GM21576 (cell line): ENCODE measurements at regions not wholly inside any gene's neighbourhood (a gene's known extent, or its start where the extent isn't known, plus 50 kb on each side); places are given as distances from the start of the nearest gene placed in this dataset.

ENCODE experiments used
- ATAC-seq: cut with Tn5 transposase; IDR thresholded peaks from one replicate; pipeline ENCODE4 v1.9.1; 2021; ENCODE audit warnings: mild to moderate bottlenecking, moderate library complexity; ENCODE audit not compliant: unreplicated experiment

DNA sequence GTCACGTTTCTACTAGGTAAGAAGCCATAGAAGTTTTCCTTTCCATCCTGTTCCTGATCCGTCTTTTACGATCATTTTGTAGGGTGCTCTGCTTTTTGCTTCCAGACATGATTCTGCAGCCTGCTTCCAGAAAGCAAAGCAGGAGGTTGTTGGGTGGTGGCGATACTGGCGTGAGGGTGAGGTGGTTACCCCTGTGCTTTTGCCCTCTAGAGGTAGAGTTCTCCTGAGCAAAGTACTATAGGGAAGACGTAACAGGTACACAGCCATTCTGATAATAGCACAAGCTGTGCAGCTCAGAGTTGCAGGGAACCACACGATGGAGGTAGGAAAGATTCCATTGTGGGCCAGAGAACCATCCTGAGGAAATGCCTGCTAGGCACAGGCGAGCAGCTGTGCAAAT lies 186.0 kb downstream of the PAH start:
- ATAC-seq: no peak

DNA sequence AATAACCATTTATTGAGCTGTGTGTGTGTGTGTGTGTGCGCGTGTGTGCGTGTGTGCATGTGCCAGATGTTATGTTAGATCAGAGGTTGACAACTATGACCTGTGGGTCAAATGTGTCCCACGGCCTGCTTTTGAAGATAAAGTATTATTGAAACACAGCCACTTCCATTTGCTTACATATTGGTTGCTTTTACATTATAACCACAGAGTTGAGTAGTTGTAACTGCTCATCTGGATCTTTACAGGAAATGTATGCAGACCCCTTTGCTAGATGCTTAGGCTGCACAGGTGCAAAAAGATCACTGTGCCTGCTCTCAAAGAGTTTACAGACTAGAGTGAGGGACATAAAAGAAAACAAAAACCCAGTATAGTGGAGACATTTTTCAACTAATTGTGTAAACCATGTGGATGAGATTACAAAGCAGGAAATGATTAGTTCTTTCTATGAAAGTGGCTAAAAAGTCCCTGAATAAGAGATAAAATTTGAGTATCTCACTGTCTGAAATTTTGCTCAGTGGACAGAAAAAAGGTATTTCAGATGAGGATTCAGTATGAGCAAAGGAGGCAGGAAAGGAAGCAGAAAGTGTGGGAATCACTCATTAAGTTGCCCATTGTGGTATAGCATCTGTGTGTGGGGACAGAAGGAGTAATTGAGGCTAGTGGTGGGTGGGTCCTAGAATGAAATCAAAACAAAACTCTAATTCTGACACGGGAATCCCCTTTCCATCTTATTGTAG lies 188.4 kb downstream of the PAH start:
- peak; percentile 56 for ATAC-seq

DNA sequence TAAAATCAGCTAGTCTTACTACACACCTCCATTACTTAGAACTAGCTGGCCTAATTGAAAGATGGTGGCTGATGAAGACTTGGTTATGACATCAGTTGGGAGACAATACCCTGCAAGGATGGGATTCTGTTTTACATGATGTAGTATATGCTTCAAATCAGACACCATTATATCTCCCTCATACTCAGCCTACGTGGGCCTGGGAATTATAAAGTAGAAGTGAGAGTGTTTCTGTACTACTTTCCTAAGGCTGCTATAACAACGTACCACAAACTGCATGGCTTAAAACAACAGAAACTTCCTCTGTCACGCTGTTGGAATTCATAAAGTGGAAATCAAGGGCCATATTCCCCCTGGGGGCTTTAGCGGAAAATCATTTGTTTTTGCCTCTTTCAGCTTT lies 190.4 kb downstream of the PAH start:
- no peak for ATAC-seq

DNA sequence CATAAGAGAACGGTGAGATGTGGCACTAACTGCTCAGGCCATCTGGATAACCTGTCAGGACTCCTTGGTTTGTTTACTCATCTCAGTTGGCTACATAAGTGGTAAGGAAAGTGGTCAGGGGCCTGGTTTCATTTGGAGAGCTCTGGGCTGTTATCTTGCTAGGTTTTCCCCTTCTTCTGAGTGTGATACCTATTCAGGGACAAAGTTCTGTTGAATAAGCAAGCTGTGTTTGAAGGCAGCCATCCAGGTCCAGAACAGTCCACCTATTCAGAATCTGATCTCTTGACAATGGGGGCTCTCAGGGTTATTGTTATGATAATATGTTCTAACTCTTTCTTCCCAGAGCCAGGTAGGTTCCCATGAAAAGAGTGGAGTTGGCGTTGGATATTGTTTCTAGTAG lies 194.9 kb downstream of the PAH start:
- no peak for ATAC-seq

DNA sequence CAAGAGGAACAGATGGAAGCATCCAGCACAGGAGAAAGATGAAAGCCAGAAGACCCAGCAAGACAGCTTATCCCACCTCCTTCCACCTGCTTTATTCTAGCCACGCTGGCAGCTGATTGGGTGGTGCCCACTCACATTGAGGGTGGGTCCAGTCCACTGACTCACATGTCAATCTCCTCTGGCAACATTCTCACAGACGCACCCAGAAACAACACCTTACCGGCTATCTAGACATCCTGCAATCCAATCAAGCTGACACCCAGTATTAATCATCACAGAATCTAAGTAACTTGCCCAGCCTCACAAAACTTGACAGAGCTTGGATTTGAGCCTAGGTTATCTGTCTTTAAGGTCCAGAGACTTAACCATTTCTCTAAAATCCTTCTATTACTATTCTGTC lies 208.9 kb downstream of the PAH start:
- no peak for ATAC-seq

DNA sequence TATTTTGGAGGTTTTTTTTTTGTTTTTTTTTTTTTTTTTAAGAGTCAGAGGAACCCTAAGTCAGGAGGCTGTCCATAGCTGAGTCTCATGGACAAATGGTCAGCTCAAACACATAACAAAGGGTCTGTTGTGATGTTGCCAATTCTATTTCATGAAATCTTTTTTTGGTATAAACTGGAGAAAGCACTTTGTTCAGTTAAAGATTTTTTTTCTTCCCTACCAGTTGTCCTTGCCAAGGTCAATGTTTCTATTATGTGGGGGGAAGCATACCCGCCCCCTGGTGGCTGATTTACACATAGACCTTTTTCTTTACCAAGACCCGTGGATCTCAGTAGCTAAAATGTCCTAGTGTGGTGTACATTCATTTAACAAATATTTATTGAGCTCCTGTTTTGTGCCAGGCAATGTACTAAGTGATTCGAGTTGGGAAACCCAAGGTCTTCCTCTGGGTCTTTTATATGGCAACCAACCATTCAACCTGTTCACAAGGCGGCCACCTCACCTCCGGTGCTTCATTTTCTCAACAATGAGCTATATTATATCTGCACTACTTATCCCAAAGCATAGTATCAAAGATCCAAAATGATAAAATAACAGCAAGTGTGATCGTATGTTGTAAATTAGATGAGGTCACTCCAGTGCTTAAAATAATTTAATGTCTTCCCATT lies 214.5 kb downstream of the PAH start:
- ATAC-seq: peak; percentile 60

DNA sequence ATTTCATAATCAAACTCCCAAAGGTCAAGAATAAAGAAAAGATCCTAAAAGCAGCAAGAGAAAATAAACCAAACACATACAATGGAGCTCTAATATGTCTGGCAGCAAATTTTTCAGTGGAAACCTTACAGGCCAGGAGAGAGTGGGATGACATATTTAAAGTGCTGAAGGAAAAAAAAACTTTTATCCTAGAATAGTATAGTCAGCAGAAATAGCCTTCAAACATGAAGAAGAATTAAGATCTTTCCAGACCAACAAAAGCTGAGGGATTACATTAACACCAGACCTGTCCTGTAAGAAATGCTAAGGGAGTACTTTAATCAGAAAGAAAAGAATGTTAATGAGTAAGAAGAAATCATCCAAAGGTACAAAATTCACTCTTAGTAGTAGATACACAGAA lies 215.7 kb upstream of the IGF1 start:
- no peak for ATAC-seq

DNA sequence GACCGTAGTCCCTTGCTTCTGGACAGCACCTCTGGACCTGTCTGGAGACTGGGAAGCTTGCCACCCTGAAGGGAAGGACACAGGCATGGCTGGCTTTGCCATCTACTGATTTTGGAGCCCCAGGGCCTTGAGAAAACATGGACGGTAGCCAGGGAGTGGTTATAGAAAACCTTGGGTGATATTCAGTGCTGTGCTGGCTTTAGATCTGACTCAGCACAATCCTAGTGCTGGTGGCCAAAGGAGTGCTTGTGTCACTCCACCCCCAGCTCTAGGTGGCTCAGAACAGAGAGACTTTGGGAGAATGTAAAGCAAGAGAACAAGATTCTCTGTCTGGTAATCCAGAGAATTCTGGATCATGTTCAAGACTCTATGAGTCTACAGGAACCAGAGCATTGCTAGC lies 214.5 kb upstream of the IGF1 start:
- no peak for ATAC-seq

DNA sequence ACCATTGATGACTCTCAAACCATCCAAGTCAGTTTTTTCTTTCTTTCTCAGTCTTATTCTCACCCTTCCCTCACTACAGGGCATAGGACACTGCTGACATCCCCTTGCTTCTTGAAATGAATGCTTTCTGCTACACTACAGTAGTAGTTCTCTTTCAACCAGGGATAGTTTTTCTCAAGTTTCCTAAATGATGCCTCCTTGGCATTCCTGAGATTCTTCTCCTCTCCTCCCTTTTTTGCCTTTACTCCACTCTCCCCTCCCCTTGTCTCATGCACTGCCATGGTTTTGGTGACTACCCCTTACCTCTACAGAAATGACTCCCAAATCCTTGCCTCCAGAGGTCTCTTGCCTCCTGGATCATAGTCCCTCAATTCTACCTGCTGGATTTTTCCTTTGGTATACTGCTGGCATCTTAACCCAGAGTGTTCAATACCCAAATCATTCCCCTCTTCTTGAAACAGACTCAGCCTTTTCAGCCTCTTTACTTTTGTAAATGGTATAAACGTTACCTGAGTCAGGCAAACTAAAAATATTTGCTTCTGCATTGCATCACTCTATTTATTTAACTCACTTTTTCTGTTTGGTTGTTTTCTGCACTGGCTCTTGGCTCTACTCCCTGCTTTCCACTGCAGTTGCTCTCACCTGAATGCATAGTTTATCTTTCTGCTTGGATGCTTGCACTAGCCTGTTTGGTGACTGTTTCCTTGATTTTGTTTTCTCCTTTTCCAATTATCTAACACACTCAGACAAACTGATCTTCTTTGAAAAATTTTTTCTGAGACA lies 211.6 kb upstream of the IGF1 start:
- ATAC-seq: no peak

DNA sequence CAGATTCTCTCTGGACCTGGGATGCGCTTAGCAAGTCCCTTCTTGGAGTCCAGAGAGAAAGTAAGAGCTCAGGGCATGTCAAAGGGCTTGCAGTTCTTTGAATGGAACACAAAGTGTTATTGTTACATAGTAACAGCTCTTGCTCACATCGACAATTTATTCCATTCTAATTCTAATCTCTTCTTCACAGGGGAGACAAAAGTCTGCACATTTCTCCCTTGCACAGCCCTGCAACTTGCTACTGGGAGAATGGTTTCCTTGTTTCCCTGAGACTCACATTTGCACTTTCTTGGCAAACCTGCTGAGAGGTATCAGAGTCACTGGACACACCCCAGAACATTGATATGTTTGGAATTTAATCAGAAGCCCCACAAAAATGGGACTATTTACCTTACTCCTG lies 209.9 kb upstream of the IGF1 start:
- ATAC-seq: no peak

DNA sequence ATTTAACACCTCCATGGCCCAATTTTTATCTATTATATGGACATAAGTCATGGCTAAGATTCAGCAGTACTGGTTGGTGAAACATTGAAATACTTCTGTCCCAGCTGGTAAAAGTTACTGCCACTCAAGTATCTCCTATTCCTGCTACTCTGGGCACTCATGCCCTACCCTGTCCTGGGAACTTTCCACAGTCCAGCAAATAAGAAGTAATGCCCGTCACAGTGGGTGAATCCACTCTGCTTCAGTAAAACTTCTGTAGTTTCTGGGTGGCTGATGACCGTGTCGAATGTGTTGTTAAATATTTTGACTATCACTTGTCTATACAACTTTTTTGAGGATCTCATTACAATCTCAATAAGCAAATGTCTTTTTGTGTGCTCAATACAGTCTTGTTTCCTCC lies 209.3 kb upstream of the IGF1 start:
- no peak for ATAC-seq

DNA sequence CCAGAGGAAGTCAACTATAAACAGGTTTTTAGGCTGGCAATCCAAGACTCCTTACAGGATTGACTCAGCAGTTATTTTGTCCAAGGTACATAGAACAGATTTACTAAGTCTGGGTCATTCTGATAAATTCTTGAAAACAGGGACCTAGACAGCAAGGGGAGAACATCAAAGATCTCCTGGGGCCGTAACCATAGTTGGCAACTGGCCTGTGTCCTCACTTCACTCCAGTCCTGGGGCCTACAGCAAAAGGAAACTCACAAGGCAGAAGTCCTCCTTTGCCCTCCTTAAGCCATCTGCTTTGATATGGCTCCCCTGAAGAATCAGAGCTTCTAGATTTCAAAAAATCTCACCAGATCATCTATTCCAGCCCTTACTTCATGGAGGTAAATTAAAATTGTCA lies 207.2 kb upstream of the IGF1 start:
- ATAC-seq: no peak

DNA sequence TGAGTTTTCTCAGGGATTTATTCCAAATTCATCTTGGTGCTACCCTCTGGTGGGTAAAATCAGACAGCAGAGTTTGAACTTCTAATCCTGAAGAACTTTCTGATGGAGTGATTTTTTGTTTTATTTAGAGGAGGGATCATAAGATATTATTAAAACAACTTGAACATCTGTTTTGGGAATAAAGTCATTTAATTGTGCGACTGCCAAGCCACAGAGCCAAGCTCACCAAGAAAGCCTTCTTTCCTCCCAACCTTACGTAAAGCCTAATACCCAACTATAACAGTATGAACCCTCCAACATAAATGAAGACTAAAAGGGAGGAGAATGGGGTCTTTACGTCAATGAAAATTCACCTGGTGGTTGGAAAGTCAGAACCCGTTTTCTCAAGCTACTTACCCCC lies 205.5 kb upstream of the IGF1 start:
- no peak for ATAC-seq

DNA sequence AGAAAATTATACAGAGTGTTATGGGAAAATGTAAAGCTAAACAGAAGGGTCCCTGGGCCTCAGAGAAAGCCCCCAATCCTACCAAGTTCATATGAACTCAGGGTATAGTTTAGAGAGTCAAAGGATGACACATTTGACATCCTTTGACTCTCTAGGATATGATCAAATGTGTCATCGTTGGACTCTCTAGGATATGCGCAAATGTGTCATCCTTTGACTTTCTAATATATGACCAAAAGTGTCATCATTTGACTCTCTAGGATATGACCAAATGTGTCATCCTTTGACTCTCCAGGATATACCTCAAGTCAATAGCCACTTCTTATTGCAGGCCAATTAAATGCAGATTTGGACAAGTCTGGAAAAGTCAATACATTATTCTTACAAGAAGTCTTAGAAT lies 204.8 kb upstream of the IGF1 start:
- no peak for ATAC-seq

DNA sequence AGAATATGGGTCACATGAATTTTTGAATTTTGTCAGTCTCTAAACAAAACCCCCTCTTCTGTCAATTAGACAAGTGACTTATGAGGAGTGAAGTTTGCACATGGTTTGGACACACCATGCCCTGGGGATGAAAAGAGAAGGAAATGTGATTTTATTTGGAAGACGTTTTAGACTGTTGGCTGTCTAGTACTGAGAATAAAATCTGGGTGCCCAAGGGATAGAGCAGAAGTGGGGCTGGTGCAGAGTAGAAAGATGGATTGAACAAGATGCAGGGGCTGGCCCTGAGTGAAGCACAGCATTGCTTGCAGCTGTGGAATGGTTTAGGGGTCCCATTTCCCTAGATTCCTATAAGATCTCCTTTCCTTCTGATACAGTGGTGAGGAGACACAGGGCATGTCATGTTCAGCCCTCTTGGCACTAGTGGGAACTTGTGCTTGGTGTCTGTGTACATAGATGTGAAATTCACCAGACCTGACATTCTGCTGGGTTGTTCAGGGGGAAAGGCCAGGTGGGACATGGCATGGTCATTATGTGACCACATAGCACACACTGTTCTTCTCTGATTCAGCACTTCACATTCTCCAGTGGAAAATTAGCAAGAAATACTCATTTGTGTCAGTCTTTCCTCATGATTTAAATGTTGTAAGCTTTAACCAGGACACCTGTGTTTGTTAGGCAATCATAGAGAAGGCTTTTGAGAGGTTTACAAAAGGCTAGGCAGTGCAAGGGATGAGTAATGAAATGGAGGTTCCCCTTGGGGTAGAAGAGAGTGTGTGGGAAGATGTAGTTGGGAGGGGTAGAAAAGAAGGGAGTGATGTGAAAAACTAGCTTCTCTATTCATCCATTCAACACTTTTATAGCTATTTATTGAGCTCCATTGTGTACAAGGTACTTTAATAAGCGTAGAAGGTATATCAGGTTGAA lies 202.3 kb upstream of the IGF1 start:
- no peak for ATAC-seq

DNA sequence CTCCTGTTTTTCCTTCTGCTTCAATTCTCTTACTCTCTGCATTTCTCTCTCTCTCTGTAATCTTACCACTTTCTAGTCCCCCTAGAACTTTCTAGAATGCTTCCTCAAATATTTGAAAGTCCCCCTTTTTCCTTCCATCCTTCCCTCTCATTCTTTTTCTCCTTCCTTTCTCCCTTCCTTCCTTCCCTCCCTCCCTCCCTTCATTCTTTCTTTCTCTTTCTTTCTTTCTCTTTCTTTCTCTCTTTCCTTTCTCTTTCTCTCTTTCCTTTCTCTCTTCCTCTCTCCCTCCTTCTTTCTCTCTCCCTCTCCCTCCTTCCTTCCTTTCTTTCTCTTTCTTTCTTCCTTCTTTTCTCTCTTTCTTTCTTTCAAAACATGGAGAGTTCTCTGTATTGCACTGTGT lies 201.4 kb upstream of the IGF1 start:
- ATAC-seq: no peak

DNA sequence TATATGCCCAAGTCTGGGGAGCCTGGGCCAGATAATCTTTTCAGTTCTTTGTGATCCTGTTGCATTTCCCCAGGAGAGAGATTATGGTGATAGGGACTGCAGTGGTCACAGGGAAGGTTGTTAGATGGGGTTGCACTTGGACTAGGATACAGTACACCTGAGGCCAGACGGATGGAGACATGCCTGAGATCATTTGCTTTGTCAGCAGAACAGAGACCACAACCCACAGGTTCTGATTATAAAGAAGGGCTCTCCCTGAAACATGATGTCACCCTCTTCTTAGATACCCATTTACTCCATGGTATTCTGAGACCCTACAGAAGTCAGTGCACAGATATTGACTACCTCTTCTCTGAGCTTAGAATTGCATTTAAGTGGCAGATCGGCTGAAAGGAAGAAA lies 200.9 kb upstream of the IGF1 start:
- ATAC-seq: no peak

DNA sequence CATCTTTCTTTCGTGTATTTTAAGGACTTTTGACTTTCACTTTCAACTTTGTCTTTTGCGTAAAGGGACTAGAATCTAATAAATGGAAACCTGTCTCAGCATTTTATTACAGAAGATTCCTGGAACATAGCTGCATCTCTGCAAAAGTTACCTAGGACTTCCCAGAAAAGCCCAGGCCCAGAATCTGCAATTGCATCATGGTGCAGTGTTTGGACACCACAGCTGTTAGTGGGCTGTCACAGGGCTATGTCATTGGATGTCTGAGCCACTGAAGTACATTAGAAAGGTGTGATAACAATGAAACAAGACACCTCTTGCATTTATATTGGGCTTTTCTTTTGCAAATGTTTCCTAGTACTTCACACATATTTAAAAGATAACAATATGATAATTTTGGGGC lies 199.9 kb upstream of the IGF1 start:
- ATAC-seq: no peak

DNA sequence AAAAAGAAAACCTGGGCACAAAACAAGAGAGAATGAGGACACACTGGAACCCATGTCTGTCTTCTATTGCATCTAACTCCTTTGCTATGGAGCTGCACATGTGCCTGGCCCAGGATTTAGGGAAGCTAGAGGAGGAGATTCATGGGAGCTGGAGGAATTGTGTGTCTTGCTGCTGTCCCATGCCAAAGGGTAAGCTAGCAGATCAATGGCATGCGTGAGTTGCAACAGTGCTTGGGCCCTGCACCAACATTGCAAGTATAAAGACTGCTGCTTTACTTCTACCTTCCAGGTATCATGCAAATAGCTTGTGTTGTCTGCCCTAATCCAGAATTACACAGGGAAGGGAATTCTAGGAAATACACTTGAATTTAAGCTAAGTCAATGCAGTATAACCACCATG lies 196.4 kb upstream of the IGF1 start:
- ATAC-seq: no peak

DNA sequence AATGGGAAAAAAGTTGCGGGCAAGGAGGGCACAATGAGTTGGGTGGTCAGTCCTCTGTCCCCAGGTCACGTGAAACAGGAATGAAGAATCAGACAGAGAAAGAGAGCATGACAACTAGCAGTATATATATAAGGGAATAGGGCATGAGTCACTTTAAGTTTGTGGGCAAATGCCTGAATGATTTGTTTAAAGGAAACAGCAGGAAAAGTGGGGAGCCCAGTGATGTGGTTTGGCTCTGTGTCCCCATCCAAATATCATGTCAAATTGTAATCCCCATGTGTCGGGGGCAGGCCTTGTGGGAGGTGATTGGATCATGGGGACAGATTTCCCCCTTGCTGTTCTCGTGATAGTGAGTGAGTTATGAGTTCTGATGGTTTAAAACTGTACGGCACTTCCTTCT lies 195.3 kb upstream of the IGF1 start:
- ATAC-seq: no peak

DNA sequence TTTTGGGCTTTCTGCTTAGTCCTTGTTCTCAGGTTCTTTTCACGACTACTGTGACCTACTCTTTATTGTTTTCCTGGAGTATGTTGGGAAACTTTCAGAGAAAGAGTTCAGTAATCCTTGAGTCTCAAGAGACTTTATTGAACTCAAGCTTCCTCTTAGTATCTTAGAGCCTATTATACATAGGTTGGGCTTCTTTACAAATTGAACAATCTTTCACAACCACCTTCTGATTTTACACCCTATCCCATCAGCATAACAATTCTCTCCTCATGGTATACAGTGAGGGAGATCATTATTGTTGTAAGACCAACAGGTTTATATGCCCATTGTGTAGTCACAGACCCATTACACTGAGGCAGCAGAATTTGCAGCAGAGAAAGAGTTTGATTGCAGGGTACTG lies 193.2 kb upstream of the IGF1 start:
- ATAC-seq: no peak
